GM23338 (cell line): ENCODE measurements at regions not wholly inside any gene's neighbourhood (a gene's known extent, or its start where the extent isn't known, plus 50 kb on each side); places are given as distances from the start of the nearest gene placed in this dataset.

Experiments used
- ATAC-seq: fragments of 200-7000 bp; cut with Tn5 transposase; 3 replicates; pipeline ENCODE4 v1.9.1; 2020
- DNase-seq: peaks from one replicate; pipeline ENCODE4 v3.0.0-alpha.2; 2015; ENCODE audit warnings: low spot score
- H2AFZ ChIP-seq: fragments of 200-600 bp; sonication (generic); 2 replicates; pipeline ENCODE4 v1.8.0; 2016; ENCODE audit warnings: antibody characterized with exemption, mild to moderate bottlenecking, moderate library complexity
- H3F3A ChIP-seq: fragments of 200-600 bp; sonication (generic); replicated peaks from 2 replicates; pipeline ENCODE4 v1.8.0; 2017; ENCODE audit warnings: antibody characterized with exemption, mixed run types, low read depth
- H3K27ac ChIP-seq: fragments of 200-600 bp; sonication (generic); 2 replicates; pipeline ENCODE4 v1.6.1; 2016; ENCODE audit warnings: low read depth
- H3K27me3 ChIP-seq: fragments of 200-600 bp; sonication (generic); 2 replicates; pipeline ENCODE4 v1.8.0; 2016; ENCODE audit warnings: mild to moderate bottlenecking, mixed run types, moderate library complexity; ENCODE audit not compliant: insufficient read depth
- H3K36me3 ChIP-seq: fragments of 200-600 bp; sonication (generic); 2 replicates; pipeline ENCODE4 v1.8.0; 2016; ENCODE audit warnings: mild to moderate bottlenecking; ENCODE audit not compliant: insufficient read depth
- H3K4me1 ChIP-seq: fragments of 200-600 bp; sonication (generic); 2 replicates; pipeline ENCODE4 v1.8.0; 2016; ENCODE audit warnings: mild to moderate bottlenecking, moderate library complexity; ENCODE audit not compliant: insufficient read depth
- H3K4me2 ChIP-seq: fragments of 200-600 bp; sonication (generic); 2 replicates; pipeline ENCODE4 v1.7.1; 2017; ENCODE audit warnings: mixed run types
- H3K4me3 ChIP-seq: fragments of 200-600 bp; sonication (generic); 2 replicates; pipeline ENCODE4 v1.6.1; 2016; ENCODE audit warnings: mixed run types
- H3K79me2 ChIP-seq: fragments of 200-600 bp; sonication (generic); replicated peaks from 2 replicates; pipeline ENCODE4 v1.8.0; 2017; ENCODE audit warnings: mild to moderate bottlenecking; ENCODE audit not compliant: insufficient read depth
- H3K9me2 ChIP-seq: fragments of 200-600 bp; sonication (generic); 2 replicates; pipeline ENCODE4 v1.8.0; 2017; ENCODE audit not compliant: insufficient read depth
- H4K20me1 ChIP-seq: fragments of 200-600 bp; sonication (generic); replicated peaks from 2 replicates; pipeline ENCODE4 v1.8.0; 2017; ENCODE audit warnings: mild to moderate bottlenecking; ENCODE audit not compliant: insufficient read depth
- H3K27ac Mint-ChIP-seq: 2 replicates; pipeline ENCODE4 v1.8.0; 2020; ENCODE audit warnings: inconsistent platforms, mild to moderate bottlenecking, moderate library complexity, mixed read lengths
- H3K27me3 Mint-ChIP-seq: 3 replicates; pipeline ENCODE4 v1.8.0; 2022; ENCODE audit warnings: low read depth, mild to moderate bottlenecking, moderate library complexity, mixed read lengths, inconsistent platforms; ENCODE audit not compliant: insufficient read depth, poor library complexity
- H3K36me3 Mint-ChIP-seq: 3 replicates; pipeline ENCODE4 v1.8.0; 2021; ENCODE audit warnings: low read depth, mild to moderate bottlenecking, inconsistent platforms, moderate library complexity, mixed read lengths
- H3K4me1 Mint-ChIP-seq: 3 replicates; pipeline ENCODE4 v1.8.0; 2020; ENCODE audit warnings: mild to moderate bottlenecking, inconsistent platforms, mixed read lengths
- H3K4me3 Mint-ChIP-seq: 3 replicates; pipeline ENCODE4 v1.8.0; 2021; ENCODE audit warnings: moderate library complexity, mild to moderate bottlenecking, inconsistent platforms, mixed read lengths
- H3K9me3 Mint-ChIP-seq: 3 replicates; pipeline ENCODE4 v1.8.0; 2020; ENCODE audit warnings: moderate library complexity, mild to moderate bottlenecking, inconsistent platforms, mixed read lengths
- CREB1 ChIP-seq: fragments of 250-450 bp; sonication (Bioruptor Pico); IDR thresholded peaks from 2 replicates; pipeline ENCODE4 v1.5.0; 2020; ENCODE audit warnings: low read depth, mild to moderate bottlenecking, moderate library complexity
- EZH2phosphoT487 ChIP-seq: fragments of 200-600 bp; sonication (generic); IDR thresholded peaks from one replicate; pipeline ENCODE4 v1.8.1; 2018; ENCODE audit warnings: antibody characterized with exemption; ENCODE audit not compliant: unreplicated experiment
- JUNB ChIP-seq: IDR thresholded peaks from one replicate; pipeline ENCODE4 v1.6.1; 2016; ENCODE audit warnings: antibody characterized with exemption; ENCODE audit not compliant: unreplicated experiment
- NANOG ChIP-seq: IDR thresholded peaks from 2 replicates; pipeline ENCODE4 v1.6.1; 2016; ENCODE audit warnings: antibody characterized with exemption, borderline replicate concordance
- POLR2AphosphoS5 ChIP-seq: IDR thresholded peaks from 2 replicates; pipeline ENCODE4 v1.6.1; 2016; ENCODE audit warnings: antibody characterized with exemption, low read depth
- STAT1 ChIP-seq: IDR thresholded peaks from one replicate; pipeline ENCODE4 v1.6.1; 2016; ENCODE audit warnings: antibody characterized with exemption; ENCODE audit not compliant: unreplicated experiment
- ZNF114 ChIP-seq: fragments of 250-450 bp; sonication (Bioruptor Pico); IDR thresholded peaks from 2 replicates; pipeline ENCODE4 v1.5.0; 2020; ENCODE audit warnings: mild to moderate bottlenecking, moderate library complexity
- ZNF331 ChIP-seq: fragments of 250-450 bp; sonication (Bioruptor Pico); IDR thresholded peaks from 2 replicates; pipeline ENCODE4 v1.5.0; 2020; ENCODE audit warnings: low read depth, mild to moderate bottlenecking, moderate library complexity
- TF ChIP-seq, protein P1 (sequence below), 2 experiments: fragments of 200-600 bp in 1 of 2; sonication (generic) in 1 of 2; conservative IDR thresholded peaks; 2 replicates each; pipeline versions ENCODE4 v1.5.1 to v1.6.1; 2016 to 2017; ENCODE audit warnings: antibody characterized with exemption in 2 of 2, low read depth in 2 of 2, mild to moderate bottlenecking in 2 of 2, moderate library complexity in 1 of 2
- TF ChIP-seq, protein P2 (sequence below): IDR thresholded peaks from one replicate; pipeline ENCODE4 v1.6.1; 2018; ENCODE audit warnings: antibody characterized with exemption; ENCODE audit not compliant: unreplicated experiment
- TF ChIP-seq, protein P3 (sequence below): IDR thresholded peaks from 2 replicates; pipeline ENCODE4 v1.6.1; 2016; ENCODE audit warnings: antibody characterized with exemption
- TF ChIP-seq, protein P4 (sequence below): fragments of 250-450 bp; sonication (Bioruptor Pico); IDR thresholded peaks from 2 replicates; pipeline ENCODE4 v1.5.0; 2020; ENCODE audit warnings: mild to moderate bottlenecking, moderate library complexity

DNA sequence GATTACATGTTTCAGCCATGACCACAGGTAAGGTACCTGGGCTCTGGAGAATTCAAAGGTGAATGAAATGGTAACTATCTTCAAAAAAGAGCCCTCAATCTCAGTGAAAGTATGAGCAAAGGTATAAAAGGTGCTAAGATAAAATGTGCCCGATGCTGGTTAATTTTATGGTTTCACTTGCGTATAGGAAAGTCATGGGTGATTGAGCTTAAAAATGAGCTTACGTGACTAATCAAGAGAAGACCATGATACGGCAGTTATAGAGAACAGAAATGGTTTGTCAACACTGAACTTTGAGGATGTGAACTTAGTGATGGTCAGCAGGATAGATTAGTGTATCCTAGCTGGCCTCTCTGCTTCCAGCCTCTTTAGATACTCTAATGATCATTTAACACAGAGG lies 320.1 kb downstream of the DEPDC1B start:
- H3K79me2 ChIP-seq: no peaks in the 10 kb centered on the region
- H3K27me3 Mint-ChIP-seq: no peaks in the 10 kb centered on the region

More for the DNA sequence above, 320.1 kb downstream of the DEPDC1B start:
- Histone ChIP-seq H3K27me3 (no peaks in the 10 kb centered on the region), H3K4me3 (no peak overlapping the region), H3K27ac (no peak overlapping the region), H3K4me1 (no peaks in the 10 kb centered on the region), H4K20me1 (no peaks in the 10 kb centered on the region), H3K36me3 (no peaks in the 10 kb centered on the region), H3K4me2 (no peak overlapping the region), H2AFZ (no peak overlapping the region), H3F3A (no peaks in the 10 kb centered on the region), H3K9me2 (0 out of 2 replicates have a peak, but pooled peaks cover 5% of the 10 kb centered on the region)
- Mint-ChIP-seq H3K9me3 (no peaks in the 10 kb centered on the region), H3K4me3 (no peak overlapping the region), H3K27ac (no peak overlapping the region), H3K36me3 (no peaks in the 10 kb centered on the region), H3K4me1 (peaks cover 6% of the 10 kb centered on the region; the same call in 2 of the 3 replicates)
- no peak for DNase-seq
- TF ChIP-seq, protein P1, sequence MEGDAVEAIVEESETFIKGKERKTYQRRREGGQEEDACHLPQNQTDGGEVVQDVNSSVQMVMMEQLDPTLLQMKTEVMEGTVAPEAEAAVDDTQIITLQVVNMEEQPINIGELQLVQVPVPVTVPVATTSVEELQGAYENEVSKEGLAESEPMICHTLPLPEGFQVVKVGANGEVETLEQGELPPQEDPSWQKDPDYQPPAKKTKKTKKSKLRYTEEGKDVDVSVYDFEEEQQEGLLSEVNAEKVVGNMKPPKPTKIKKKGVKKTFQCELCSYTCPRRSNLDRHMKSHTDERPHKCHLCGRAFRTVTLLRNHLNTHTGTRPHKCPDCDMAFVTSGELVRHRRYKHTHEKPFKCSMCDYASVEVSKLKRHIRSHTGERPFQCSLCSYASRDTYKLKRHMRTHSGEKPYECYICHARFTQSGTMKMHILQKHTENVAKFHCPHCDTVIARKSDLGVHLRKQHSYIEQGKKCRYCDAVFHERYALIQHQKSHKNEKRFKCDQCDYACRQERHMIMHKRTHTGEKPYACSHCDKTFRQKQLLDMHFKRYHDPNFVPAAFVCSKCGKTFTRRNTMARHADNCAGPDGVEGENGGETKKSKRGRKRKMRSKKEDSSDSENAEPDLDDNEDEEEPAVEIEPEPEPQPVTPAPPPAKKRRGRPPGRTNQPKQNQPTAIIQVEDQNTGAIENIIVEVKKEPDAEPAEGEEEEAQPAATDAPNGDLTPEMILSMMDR (conservative IDR thresholded peaks at IDR 0.05; ENCODE audit: low read depth in 2 of 2): no peak
- TF ChIP-seq ZNF331 (no peak), NANOG (no peak), POLR2AphosphoS5 (no peak), EZH2phosphoT487 (no peak), ZNF114 (CRISPR knock-in tag) (no peak), JUNB (no peak), CREB1 (CRISPR knock-in tag) (no peak), STAT1 (no peak)
- TF ChIP-seq, protein P2, sequence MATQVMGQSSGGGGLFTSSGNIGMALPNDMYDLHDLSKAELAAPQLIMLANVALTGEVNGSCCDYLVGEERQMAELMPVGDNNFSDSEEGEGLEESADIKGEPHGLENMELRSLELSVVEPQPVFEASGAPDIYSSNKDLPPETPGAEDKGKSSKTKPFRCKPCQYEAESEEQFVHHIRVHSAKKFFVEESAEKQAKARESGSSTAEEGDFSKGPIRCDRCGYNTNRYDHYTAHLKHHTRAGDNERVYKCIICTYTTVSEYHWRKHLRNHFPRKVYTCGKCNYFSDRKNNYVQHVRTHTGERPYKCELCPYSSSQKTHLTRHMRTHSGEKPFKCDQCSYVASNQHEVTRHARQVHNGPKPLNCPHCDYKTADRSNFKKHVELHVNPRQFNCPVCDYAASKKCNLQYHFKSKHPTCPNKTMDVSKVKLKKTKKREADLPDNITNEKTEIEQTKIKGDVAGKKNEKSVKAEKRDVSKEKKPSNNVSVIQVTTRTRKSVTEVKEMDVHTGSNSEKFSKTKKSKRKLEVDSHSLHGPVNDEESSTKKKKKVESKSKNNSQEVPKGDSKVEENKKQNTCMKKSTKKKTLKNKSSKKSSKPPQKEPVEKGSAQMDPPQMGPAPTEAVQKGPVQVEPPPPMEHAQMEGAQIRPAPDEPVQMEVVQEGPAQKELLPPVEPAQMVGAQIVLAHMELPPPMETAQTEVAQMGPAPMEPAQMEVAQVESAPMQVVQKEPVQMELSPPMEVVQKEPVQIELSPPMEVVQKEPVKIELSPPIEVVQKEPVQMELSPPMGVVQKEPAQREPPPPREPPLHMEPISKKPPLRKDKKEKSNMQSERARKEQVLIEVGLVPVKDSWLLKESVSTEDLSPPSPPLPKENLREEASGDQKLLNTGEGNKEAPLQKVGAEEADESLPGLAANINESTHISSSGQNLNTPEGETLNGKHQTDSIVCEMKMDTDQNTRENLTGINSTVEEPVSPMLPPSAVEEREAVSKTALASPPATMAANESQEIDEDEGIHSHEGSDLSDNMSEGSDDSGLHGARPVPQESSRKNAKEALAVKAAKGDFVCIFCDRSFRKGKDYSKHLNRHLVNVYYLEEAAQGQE: no peak
- TF ChIP-seq, protein P3, sequence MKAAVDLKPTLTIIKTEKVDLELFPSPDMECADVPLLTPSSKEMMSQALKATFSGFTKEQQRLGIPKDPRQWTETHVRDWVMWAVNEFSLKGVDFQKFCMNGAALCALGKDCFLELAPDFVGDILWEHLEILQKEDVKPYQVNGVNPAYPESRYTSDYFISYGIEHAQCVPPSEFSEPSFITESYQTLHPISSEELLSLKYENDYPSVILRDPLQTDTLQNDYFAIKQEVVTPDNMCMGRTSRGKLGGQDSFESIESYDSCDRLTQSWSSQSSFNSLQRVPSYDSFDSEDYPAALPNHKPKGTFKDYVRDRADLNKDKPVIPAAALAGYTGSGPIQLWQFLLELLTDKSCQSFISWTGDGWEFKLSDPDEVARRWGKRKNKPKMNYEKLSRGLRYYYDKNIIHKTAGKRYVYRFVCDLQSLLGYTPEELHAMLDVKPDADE: no peak
- TF ChIP-seq, protein P4, sequence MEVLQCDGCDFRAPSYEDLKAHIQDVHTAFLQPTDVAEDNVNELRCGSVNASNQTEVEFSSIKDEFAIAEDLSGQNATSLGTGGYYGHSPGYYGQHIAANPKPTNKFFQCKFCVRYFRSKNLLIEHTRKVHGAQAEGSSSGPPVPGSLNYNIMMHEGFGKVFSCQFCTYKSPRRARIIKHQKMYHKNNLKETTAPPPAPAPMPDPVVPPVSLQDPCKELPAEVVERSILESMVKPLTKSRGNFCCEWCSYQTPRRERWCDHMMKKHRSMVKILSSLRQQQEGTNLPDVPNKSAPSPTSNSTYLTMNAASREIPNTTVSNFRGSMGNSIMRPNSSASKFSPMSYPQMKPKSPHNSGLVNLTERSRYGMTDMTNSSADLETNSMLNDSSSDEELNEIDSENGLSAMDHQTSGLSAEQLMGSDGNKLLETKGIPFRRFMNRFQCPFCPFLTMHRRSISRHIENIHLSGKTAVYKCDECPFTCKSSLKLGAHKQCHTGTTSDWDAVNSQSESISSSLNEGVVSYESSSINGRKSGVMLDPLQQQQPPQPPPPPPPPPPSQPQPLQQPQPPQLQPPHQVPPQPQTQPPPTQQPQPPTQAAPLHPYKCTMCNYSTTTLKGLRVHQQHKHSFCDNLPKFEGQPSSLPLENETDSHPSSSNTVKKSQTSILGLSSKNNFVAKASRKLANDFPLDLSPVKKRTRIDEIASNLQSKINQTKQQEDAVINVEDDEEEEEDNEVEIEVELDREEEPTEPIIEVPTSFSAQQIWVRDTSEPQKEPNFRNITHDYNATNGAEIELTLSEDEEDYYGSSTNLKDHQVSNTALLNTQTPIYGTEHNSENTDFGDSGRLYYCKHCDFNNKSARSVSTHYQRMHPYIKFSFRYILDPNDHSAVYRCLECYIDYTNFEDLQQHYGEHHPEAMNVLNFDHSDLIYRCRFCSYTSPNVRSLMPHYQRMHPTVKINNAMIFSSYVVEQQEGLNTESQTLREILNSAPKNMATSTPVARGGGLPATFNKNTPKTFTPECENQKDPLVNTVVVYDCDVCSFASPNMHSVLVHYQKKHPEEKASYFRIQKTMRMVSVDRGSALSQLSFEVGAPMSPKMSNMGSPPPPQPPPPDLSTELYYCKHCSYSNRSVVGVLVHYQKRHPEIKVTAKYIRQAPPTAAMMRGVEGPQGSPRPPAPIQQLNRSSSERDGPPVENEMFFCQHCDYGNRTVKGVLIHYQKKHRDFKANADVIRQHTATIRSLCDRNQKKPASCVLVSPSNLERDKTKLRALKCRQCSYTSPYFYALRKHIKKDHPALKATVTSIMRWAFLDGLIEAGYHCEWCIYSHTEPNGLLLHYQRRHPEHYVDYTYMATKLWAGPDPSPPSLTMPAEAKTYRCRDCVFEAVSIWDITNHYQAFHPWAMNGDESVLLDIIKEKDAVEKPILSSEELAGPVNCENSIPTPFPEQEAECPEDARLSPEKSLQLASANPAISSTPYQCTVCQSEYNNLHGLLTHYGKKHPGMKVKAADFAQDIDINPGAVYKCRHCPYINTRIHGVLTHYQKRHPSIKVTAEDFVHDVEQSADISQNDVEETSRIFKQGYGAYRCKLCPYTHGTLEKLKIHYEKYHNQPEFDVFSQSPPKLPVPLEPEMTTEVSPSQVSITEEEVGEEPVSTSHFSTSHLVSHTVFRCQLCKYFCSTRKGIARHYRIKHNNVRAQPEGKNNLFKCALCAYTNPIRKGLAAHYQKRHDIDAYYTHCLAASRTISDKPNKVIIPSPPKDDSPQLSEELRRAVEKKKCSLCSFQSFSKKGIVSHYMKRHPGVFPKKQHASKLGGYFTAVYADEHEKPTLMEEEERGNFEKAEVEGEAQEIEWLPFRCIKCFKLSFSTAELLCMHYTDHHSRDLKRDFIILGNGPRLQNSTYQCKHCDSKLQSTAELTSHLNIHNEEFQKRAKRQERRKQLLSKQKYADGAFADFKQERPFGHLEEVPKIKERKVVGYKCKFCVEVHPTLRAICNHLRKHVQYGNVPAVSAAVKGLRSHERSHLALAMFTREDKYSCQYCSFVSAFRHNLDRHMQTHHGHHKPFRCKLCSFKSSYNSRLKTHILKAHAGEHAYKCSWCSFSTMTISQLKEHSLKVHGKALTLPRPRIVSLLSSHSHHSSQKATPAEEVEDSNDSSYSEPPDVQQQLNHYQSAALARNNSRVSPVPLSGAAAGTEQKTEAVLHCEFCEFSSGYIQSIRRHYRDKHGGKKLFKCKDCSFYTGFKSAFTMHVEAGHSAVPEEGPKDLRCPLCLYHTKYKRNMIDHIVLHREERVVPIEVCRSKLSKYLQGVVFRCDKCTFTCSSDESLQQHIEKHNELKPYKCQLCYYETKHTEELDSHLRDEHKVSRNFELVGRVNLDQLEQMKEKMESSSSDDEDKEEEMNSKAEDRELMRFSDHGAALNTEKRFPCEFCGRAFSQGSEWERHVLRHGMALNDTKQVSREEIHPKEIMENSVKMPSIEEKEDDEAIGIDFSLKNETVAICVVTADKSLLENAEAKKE (CRISPR knock-in tag): no peak
- no peak for ATAC-seq
